ENCODE measurements at regions not wholly inside any gene's neighbourhood (a gene's known extent, or its start where the extent isn't known, plus 50 kb on each side); places are given as distances from the start of the nearest gene placed in this dataset.

DNA sequence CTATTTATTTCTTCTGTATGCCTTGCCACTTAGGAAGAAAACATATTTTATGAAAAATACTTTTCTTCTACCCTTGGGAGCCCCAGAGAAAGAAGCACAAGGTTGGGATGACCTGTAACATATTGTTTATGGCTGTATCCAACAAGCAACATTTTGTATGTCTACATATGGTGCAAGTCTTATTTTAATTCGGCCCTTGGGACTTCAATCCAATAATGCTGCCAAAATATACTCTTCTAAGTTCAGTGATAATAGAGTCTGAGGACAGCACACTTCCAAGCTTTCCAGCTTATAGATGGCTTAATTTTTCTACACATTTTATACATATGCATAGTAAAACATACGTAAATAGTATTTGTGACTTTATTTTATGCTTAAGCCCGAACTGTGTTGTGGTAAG lies 318.5 kb upstream of the SEMA3A start:
- TF ChIP-seq POLR2A (IDR thresholded peaks at IDR 0.05) (no peak), EP300 (IDR thresholded peaks at IDR 0.05) (no peak)
- TF ChIP-seq, protein P1, sequence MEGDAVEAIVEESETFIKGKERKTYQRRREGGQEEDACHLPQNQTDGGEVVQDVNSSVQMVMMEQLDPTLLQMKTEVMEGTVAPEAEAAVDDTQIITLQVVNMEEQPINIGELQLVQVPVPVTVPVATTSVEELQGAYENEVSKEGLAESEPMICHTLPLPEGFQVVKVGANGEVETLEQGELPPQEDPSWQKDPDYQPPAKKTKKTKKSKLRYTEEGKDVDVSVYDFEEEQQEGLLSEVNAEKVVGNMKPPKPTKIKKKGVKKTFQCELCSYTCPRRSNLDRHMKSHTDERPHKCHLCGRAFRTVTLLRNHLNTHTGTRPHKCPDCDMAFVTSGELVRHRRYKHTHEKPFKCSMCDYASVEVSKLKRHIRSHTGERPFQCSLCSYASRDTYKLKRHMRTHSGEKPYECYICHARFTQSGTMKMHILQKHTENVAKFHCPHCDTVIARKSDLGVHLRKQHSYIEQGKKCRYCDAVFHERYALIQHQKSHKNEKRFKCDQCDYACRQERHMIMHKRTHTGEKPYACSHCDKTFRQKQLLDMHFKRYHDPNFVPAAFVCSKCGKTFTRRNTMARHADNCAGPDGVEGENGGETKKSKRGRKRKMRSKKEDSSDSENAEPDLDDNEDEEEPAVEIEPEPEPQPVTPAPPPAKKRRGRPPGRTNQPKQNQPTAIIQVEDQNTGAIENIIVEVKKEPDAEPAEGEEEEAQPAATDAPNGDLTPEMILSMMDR (IDR thresholded peaks at IDR 0.05) = no peak

Measured in ovary (tissue), 3 donors.